ENCODE measurements at regions not wholly inside any gene's neighbourhood (a gene's known extent, or its start where the extent isn't known, plus 50 kb on each side); places are given as distances from the start of the nearest gene placed in this dataset.

DNA sequence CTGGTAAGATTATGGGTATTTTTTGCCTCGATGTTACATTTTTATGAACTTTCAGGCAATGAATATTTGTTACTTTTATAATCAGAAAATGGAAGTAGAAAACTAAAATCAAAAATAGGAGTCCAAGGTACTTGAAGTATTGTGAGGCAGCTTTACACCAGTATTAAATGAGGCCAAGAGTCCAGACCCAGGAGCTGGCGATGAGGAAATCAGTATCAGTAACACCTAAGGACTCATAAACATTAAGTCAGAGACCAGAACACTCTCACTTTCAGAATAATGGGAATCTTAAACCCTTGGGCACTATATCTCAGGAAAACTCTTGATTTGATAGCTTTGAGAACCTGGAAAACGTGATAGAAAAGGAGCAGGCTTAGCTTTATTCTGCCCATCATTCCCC is 208.8 kb downstream of the GXYLT1 start:
- WGBS, 3 donors: 74 to 79% (median 74%) methylated on average over 3 of the region's 3 CpGs
- Histone ChIP-seq H3K36me3 (ENCODE audit: insufficient read depth in 1 of 2, low read depth in 1 of 2) (no peaks in the 10 kb centered on the region), H3K27ac (no peak overlapping the region), H3K27me3 (ENCODE audit: insufficient read depth in 3 of 3, low read length in 2 of 3) (no peaks in the 10 kb centered on the region), H3K9me3 (no peaks in the 10 kb centered on the region), H3K4me1 (peaks cover 5% of the 10 kb centered on the region), H3K4me3 (no peak overlapping the region)
- DNase-seq (no peak), ATAC-seq (no peak)
- TF ChIP-seq, protein P1, sequence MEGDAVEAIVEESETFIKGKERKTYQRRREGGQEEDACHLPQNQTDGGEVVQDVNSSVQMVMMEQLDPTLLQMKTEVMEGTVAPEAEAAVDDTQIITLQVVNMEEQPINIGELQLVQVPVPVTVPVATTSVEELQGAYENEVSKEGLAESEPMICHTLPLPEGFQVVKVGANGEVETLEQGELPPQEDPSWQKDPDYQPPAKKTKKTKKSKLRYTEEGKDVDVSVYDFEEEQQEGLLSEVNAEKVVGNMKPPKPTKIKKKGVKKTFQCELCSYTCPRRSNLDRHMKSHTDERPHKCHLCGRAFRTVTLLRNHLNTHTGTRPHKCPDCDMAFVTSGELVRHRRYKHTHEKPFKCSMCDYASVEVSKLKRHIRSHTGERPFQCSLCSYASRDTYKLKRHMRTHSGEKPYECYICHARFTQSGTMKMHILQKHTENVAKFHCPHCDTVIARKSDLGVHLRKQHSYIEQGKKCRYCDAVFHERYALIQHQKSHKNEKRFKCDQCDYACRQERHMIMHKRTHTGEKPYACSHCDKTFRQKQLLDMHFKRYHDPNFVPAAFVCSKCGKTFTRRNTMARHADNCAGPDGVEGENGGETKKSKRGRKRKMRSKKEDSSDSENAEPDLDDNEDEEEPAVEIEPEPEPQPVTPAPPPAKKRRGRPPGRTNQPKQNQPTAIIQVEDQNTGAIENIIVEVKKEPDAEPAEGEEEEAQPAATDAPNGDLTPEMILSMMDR (IDR thresholded peaks at IDR 0.05): no peak
- intact Hi-C loops (cut with DNase I): no loop called here

DNA sequence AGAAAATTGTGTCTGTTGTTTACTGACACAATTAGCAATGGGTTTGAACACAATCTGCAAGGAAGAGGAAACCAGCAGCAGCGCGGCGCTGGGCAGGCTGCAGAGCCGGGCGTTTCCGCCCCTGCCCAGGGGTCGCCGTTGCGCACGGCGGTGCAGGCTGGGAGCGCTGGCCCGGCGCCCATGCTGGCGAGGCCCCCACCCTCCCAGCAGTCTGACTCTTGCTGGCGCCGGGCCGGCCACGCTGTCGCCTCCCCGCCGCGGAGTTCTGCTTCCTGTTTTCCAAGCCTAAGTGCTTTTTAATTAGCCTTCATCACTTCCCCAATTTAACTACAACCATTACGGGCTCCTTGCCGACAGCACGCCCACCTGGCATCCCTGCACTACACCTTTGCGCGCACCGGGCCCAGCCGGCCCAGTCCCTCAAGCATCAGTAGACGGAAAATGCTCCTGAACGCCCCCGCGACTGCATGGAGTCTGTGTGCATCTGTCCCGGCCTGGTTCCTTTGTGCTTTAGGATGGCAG is 212.1 kb downstream of the GXYLT1 start:
- peak; percentile 54 to 83 (median 76) for ATAC-seq
- Histone ChIP-seq H3K9me3 (no peaks in the 10 kb centered on the region), H3K27me3 (ENCODE audit: insufficient read depth in 3 of 3, low read length in 2 of 3) (no peaks in the 10 kb centered on the region), H3K27ac (peak overlapping the region; percentile 2), H3K4me3 (peak overlapping the region; percentile 67), H3K4me1 (peaks cover 5% of the 10 kb centered on the region), H3K36me3 (ENCODE audit: insufficient read depth in 1 of 2, low read depth in 1 of 2) (no peaks in the 10 kb centered on the region)
- intact Hi-C loops (cut with DNase I): no loop called here
- TF ChIP-seq, protein P1 (IDR thresholded peaks at IDR 0.05): no peak
- DNase-seq: peak; percentile 76 to 78
- WGBS, 3 donors: 1 to 2% (median 1%) methylated on average over 27 to 35 of the region's 35 CpGs

DNA sequence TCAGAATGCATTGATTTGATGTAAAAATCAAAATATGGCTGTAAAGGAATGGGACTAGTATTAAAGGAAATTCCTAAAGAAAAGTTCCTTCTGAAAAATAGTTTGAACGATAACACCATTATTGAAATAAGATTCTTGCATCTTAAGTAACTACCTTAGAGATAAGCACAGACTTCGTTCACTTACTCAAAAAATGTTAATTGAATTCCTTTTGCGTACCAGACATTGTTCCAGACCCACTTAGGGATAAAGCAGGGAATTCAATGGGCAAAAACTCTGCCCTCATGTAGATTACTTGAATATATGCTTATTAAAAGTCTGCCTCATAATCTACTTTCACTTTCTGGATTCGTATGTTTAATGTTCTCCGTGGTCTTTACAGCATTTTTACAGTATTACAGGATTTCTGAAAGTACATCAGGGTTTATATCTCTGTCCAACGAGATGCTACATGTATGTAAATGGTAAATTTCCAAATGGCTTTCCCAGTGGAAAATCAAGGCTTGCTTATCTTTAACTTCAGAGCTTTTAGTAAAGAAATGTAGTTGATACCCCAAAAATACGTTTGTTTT is 213.7 kb downstream of the GXYLT1 start:
- TF ChIP-seq, protein P1 (IDR thresholded peaks at IDR 0.05): no peak
- DNase-seq (no peak), ATAC-seq (no peak)
- Histone ChIP-seq H3K36me3 (ENCODE audit: insufficient read depth in 1 of 2, low read depth in 1 of 2) (no peaks in the 10 kb centered on the region), H3K27me3 (ENCODE audit: insufficient read depth in 3 of 3, low read length in 2 of 3) (no peaks in the 10 kb centered on the region), H3K27ac (peak overlapping the region; percentile 32), H3K4me3 (peak overlapping the region; percentile 52), H3K9me3 (no peaks in the 10 kb centered on the region), H3K4me1 (peaks cover 5% of the 10 kb centered on the region)
- 43 to 50% (median 49%) methylated on average over 7 of the region's 7 CpGs for WGBS, 3 donors
- intact Hi-C loops (cut with DNase I): no loop called here

DNA sequence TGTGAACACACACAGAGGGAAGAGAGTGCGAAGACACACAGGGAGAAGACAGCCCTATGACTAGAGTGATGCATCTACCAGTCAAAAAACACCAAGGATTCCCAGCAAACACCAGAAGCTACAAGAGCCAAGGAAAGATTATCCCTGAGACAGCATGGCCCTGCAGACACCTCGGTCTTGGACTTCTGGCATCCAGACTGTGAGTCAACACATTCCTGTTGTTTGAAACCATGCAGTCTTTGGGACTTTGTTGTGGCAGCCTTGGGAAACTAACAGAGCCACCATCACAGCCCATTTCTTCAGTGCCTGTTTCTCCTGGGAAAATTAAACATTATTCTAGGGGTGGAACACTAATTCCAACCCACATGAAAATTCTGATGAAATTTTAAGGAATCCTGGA is 220.6 kb downstream of the GXYLT1 start:
- intact Hi-C loops (cut with DNase I): no loop called here
- Histone ChIP-seq H3K36me3 (ENCODE audit: insufficient read depth in 1 of 2, low read depth in 1 of 2) (no peaks in the 10 kb centered on the region), H3K9me3 (no peaks in the 10 kb centered on the region), H3K27ac (no peak overlapping the region), H3K4me3 (no peak overlapping the region), H3K4me1 (no peaks in the 10 kb centered on the region), H3K27me3 (ENCODE audit: insufficient read depth in 3 of 3, low read length in 2 of 3) (no peaks in the 10 kb centered on the region)
- DNase-seq (no peak), ATAC-seq (no peak)
- WGBS, 3 donors: 68 to 84% (median 69%) methylated on average over 2 of the region's 2 CpGs
- TF ChIP-seq, protein P1 (IDR thresholded peaks at IDR 0.05): no peak

DNA sequence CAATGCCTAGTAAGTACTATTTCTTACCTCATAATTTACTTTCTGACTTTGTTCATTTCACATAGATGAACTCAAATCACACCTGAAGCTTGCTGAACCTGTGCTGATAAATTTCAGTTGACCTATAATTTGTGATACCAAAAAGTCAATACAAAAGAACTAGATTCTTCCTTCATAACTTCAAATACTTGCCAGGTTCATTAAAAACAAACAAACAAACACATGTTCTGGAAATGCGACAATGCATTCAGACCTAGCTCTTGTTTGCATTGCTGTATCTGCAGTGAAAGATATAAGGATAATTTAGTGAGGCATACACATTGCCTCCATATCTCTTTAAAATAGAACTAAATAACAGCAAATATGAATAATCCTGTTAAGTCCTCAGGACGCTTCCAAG is 221.3 kb downstream of the GXYLT1 start:
- TF ChIP-seq, protein P1 (IDR thresholded peaks at IDR 0.05): no peak
- Histone ChIP-seq H3K36me3 (ENCODE audit: insufficient read depth in 1 of 2, low read depth in 1 of 2) (no peaks in the 10 kb centered on the region), H3K9me3 (no peaks in the 10 kb centered on the region), H3K4me3 (no peak overlapping the region), H3K4me1 (peaks cover 7% of the 10 kb centered on the region), H3K27me3 (ENCODE audit: insufficient read depth in 3 of 3, low read length in 2 of 3) (no peaks in the 10 kb centered on the region), H3K27ac (no peak overlapping the region)
- DNase-seq (no peak), ATAC-seq (no peak)
- WGBS, 3 donors: 93 to 97% (median 97%) methylated on average over 2 of the region's 2 CpGs
- intact Hi-C loops (cut with DNase I): no loop called here

Data from psoas muscle (tissue), 7 donors.